LNCaP clone FGC (cell line): ENCODE measurements at regions not wholly inside any gene's neighbourhood (a gene's known extent, or its start where the extent isn't known, plus 50 kb on each side); places are given as distances from the start of the nearest gene placed in this dataset.
"Not testable (repeated sequence)": the region's sequence is repeated elsewhere in the genome, so short reads cannot be mapped to it uniquely, and the experiment has no call there.

Experiments
- DNase-seq: peaks from one replicate; pipeline ENCODE4 v3.0.0-alpha.2; 2011; ENCODE audit warnings: low read depth
- H3K4me3 ChIP-seq: 2 replicates; pipeline ENCODE4 v1.5.1; 2011; ENCODE audit warnings: mild to moderate bottlenecking, low read depth, low read length, control low read depth
- TF ChIP-seq, protein P1 (sequence below): IDR thresholded peaks from 2 replicates; pipeline ENCODE4 v1.5.1; 2012; ENCODE audit warnings: mild to moderate bottlenecking; ENCODE audit not compliant: control insufficient read depth, insufficient read depth; ENCODE audit errors: extremely low read depth

DNA sequence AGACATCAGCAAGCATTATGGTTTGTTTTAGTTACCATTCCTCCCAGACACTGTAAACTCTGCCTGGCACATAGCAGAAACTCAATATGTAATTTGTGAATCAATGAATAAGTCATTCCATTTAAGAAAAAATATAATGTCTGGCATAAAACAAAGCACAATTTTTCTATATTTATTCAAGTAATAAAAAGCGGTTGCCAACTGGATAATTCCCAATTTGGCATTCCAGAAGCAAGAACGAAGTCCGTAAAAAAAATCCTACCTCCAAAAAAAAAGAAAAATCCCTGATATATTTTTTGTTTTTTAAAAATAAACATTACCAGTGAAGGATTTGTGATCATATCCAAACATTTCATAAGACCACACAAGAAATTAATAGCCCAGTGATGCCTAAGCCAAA lies 351.3 kb upstream of the LRRTM4 start:
- no peak overlapping the region for H3K4me3 ChIP-seq
- TF ChIP-seq, protein P1, sequence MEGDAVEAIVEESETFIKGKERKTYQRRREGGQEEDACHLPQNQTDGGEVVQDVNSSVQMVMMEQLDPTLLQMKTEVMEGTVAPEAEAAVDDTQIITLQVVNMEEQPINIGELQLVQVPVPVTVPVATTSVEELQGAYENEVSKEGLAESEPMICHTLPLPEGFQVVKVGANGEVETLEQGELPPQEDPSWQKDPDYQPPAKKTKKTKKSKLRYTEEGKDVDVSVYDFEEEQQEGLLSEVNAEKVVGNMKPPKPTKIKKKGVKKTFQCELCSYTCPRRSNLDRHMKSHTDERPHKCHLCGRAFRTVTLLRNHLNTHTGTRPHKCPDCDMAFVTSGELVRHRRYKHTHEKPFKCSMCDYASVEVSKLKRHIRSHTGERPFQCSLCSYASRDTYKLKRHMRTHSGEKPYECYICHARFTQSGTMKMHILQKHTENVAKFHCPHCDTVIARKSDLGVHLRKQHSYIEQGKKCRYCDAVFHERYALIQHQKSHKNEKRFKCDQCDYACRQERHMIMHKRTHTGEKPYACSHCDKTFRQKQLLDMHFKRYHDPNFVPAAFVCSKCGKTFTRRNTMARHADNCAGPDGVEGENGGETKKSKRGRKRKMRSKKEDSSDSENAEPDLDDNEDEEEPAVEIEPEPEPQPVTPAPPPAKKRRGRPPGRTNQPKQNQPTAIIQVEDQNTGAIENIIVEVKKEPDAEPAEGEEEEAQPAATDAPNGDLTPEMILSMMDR: no peak

DNA sequence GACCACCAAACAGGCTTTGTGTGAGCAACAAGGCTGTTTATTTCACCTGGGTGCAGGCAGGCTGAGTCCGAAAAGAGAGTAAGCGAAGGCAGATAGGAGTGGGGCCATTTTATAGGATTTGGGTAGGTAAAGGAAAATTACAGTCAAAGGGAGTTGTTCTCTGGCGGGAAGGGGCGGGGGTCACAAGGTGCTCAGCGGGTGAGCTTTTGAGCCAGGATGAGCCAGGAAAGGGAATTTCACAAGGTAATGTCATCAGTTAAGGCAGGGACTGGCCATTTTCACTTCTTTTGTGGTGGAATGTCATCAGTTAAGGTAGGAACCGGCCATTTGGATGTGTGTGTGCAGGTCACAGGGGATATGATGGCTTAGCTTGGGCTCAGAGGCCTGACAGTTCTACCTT lies 378.0 kb upstream of the LRRTM4 start:
- not testable (repeated sequence) for H3K4me3 ChIP-seq, DNase-seq

More for the DNA sequence above, 351.3 kb upstream of the LRRTM4 start:
- no peak for DNase-seq

DNA sequence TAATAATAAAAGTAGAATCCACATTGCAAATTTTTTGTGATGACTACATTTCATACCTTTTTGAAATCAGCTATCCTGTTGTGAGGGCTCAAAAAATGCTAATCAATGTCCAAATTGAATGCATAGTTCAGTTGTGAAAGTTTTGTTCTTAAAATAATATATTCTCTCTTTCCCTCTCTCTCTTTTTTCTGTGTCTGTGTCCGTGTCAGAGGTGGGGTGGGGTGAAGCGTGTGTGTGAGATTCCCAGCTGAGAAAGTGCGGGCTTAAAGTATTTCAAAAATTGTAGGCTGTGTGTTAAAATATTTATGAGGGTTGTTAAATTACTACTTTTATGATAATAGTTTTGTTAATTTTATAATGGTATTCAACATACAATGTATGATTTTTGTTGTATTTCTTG lies 388.0 kb upstream of the LRRTM4 start:
- H3K4me3 ChIP-seq: no peak overlapping the region
- no peak for DNase-seq
- TF ChIP-seq, protein P1: no peak

DNA sequence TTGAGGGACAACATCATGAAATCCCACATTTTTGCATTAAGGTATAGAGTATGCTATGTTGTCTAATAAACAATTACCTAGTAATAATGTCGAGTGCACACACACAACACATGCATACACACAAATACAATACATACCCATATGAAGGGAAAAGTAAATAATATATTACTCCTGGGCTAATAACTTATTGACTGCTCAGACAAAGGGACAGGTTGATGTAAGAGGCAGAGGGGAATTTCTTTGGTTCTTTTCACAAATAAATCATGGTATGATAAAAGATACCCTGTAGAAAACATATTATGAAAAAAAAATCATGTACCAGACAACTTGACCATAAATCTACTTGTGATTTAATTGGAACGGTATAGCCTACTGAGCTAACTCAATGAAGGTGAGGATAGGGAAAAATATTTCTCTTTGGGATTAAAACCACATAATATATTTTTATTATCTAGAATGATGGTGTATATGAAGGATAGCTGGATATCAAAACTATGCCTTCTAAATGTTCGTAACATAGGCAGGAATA lies 398.7 kb upstream of the LRRTM4 start:
- TF ChIP-seq, protein P1: no peak

DNA sequence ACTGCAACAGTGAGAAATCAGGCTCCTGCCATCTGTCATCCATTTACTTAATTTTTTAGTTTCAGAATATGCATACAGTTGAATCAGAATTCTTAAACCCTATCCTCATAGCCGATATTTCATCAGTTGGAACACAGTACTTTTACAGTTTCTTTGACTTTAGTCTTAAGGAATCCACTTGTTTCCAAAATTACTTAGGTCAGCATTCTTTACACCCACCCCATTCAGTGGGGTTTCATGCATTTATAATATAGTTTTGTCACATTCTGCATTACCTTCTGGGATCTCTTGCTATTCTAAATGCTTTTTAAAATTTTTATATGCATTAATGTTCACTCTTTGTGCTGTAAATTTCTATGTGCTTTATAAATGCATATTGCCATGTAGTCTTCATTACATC lies 400.4 kb upstream of the LRRTM4 start:
- no peak overlapping the region for H3K4me3 ChIP-seq
- TF ChIP-seq, protein P1: no peak
- DNase-seq: no peak

More for the DNA sequence above, 398.7 kb upstream of the LRRTM4 start:
- DNase-seq: no peak
- no peak overlapping the region for H3K4me3 ChIP-seq

DNA sequence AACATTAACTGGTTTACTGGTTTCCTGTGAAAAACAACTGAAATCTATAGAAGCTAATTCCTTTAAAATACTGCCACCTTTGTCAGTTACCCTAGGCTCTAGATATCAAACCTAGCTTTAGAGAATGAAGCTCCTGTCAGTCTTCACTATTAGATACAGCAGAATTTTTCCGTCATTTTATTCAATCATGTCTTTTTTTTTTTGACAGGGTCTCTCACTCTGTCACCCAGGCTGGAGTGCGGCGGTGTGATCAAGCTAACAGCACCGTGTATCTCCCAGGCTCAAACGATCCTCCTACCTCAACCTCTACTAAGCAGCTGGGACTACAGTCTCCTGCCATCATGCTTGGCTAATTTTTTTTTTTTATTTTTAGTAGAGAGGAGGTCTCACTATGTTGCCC lies 415.2 kb upstream of the LRRTM4 start:
- no peak overlapping the region for H3K4me3 ChIP-seq
- no peak for DNase-seq
- TF ChIP-seq, protein P1: no peak

DNA sequence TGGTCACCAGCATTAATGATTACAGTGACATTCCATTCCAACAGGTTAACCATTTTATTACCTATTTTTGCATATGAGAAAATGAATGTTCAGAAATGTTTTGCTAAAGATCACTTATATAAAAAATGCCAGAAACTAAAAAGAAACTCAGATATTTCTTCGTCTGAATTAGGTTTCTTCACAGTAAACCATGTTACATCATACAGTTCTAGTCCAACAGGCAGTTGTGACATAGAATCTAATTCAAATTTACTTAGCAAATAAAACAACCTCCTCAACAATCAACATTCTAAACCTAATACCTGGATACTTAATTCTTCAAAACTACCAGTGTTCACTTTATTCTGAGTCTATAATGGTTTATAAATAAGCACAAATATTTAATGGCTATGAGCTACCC lies 416.3 kb upstream of the LRRTM4 start:
- no peak overlapping the region for H3K4me3 ChIP-seq
- TF ChIP-seq, protein P1: no peak
- no peak for DNase-seq
